ENCODE measurements at regions not wholly inside any gene's neighbourhood (a gene's known extent, or its start where the extent isn't known, plus 50 kb on each side); places are given as distances from the start of the nearest gene placed in this dataset.
"Not testable (repeated sequence)": the region's sequence is repeated elsewhere in the genome, so short reads cannot be mapped to it uniquely, and the experiment has no call there.

DNA sequence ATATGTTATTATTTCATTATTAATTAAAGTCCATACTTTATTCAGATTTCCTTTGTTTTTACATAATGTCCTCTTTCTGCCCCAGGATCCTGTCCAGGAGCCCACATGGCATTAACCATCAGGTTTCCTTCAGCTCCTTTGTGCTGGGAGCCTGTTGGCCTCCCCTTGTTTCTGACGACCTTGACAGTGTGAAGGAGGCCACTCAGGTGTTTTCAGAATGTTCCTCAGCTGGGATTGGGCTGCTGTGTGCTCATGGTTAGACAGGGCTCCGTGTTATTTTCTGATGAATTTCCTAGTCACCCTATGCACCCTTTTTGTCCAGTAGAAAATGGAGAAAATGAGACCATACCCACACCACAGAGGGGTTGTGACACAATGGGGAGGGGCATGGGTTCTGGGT, 281.0 kb upstream of the FOXF1 start:
- DNase-seq (ENCODE audit: low read depth in 2 of 2), result no peak

- no peak for DNase-seq (ENCODE audit: low read depth in 2 of 2)
These were observed 280.3 kb upstream of the FOXF1 start for GRCh38 chr16:86229866-86230656.

DNA sequence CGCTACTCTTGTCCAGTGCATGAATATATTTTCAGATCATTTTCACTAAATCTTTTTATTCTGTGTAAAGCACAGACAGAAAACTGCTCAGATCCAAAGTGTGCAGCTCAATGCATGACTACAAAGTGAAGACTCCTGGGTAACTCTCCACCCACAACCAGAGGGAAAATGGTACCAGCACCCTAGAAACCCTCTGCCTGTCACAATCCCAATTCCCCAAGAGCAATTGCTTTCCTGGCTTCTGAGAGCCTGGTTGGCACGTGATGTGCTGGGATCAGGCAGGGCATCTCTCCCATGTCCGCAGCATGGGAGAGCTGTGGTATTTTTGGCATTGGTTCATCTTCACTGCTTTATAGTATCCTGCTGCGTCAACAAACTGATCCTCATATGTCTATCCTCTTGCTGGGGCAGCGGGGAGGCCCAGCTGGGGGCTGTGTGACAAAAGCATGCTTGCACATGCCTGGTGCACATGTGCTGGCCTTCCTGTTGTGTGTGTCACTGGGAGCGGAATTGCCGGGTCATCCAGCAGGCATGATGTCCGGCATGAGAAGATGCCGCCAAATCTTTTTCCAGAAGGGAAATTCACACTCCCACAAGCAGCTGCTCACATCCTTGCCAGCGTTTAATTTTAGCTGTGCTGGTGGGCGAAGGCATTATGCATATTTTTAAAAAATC, 278.9 kb upstream of the FOXF1 start:
- no peak for DNase-seq (ENCODE audit: low read depth in 2 of 2)

- DNase-seq (ENCODE audit: low read depth in 2 of 2), result no peak
These were observed 278.4 kb upstream of the FOXF1 start for GRCh38 chr16:86231996-86232350.

DNA sequence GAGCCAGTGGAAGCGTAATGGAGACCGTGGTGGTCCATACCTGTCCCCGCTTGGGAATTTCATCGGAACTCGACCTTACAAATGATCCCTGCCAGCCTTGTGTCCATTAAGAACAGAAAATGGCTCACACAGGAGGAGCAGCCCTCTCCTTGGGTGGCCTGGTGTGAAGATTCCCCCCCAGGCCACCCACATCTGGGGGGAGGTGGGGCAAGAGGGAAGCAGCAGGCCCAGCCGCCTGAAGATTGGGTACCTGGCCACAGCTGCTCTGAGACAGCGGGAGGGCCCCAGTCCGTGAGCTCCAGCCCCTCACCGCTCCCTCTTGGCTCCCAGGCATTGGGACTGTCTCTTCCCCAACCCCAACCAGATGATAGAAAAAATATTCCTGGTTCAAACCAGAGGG, 277.8 kb upstream of the FOXF1 start:
- DNase-seq (ENCODE audit: low read depth in 2 of 2), result no peak

DNA sequence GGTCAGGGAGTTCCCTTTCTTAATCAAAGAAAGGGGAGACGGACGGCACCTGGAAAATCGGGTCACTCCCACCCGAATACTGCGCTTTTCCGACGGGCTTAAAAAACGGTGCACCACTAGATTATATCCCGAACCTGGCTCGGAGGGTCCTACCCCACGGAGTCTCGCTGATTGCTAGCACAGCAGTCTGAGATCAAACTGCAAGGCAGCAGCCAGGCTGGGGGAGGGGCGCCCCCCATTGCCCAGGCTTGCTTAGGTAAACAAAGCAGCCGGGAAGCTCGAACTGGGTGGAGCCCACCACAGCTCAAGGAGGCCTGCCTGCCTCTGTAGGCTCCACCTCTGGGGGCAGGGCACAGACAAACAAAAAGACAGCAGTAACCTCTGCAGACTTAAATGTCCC, 276.8 kb upstream of the FOXF1 start:
- DNase-seq (ENCODE audit: low read depth in 2 of 2), result not testable (repeated sequence)

GRCh38 chr16:86239381-86239780, 270.9 kb upstream of the FOXF1 start:
- DNase-seq (ENCODE audit: low read depth in 2 of 2), result no peak

- no peak for DNase-seq (ENCODE audit: low read depth in 2 of 2)
These were observed 269.5 kb upstream of the FOXF1 start for GRCh38 chr16:86240716-86241363.

DNA sequence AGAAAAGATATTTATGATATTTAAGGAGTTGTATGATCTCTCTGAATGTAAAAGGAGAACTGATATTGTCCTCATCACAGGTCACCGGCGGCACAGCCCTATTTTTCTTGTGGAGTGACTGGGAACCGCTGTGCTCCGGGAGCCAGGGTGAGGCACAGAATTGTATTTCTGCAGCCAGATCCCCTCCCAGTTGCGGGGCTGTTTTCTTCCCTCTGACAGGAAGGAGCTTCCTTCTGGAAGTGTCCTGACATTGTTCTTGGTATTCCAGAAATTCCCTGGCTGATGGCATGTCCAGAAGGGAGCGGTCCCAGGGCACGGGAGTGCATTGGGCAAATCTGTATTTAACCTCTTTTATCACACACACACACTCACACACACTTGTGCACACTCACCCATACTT, 268.6 kb upstream of the FOXF1 start:
- DNase-seq (ENCODE audit: low read depth in 2 of 2), result no peak

- DNase-seq (ENCODE audit: low read depth in 2 of 2), result no peak
These were observed 267.8 kb upstream of the FOXF1 start for GRCh38 chr16:86242244-86243122.

DNA sequence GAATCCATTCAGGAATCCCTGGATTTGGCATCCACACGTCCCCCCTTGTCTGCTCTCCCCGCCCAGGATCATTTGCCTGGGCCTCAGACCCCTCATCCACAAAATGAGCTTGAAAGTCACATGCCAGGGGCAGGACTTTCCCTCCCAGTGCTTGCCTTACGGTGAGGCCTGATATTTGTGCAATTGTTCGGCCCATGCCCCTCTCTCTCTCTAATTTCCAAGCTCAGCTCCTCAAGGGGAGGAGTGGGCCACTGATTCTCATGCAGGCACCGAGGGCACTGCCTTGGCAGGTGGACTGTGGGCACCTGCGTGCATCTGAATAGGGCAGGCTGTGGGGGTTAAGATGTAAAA, 267.2 kb upstream of the FOXF1 start:
- no peak for DNase-seq (ENCODE audit: low read depth in 2 of 2)

GRCh38 chr16:86243571-86244154, 266.7 kb upstream of the FOXF1 start:
- DNase-seq (ENCODE audit: low read depth in 2 of 2), result no peak

DNA sequence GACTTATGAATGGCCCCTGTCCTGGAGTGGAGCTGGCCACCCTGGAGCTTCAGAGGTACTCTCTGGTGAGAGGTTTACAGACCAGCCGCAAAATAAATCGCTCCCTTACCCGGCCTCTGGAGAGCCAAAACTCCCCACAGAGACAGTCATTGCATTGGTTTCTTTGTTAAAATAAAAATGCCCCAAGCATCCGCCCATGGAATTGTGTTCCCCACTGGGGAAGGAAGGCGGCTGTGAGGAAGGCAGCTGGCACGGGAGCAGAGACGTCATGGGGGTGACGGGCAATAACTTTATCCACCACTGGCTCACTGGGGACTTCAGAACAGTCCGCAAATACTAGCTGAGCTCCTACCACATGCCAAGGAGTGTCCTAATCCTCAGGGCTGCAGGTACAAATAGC, 266.2 kb upstream of the FOXF1 start:
- no peak for DNase-seq (ENCODE audit: low read depth in 2 of 2)

GRCh38 chr16:86244936-86245335, 265.4 kb upstream of the FOXF1 start:
- DNase-seq (ENCODE audit: low read depth in 2 of 2), result no peak

DNA sequence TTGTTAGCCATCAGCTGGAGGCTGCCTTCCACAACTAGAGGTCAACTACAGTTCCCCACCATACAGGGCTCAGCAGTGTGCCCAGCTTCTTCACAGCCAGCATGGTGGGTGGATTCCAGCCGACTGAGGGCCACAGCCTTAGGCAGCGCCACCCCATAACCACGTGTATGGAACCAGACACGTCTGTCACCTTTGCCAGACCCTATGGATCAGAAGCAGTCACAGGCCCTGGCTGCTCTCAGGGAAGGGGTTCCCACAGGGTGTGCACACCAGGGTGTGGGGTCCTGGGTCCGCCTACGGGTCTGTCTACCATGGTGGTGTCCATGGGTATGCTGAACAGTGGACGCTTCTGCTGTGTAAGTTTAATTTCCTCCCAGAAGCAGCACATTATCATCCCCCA, 265.0 kb upstream of the FOXF1 start:
- no peak for DNase-seq (ENCODE audit: low read depth in 2 of 2)

- DNase-seq (ENCODE audit: low read depth in 2 of 2), result no peak
These were observed 264.4 kb upstream of the FOXF1 start for GRCh38 chr16:86245895-86246294.

GRCh38 chr16:86248310-86248905, 261.9 kb upstream of the FOXF1 start:
- no peak for DNase-seq (ENCODE audit: low read depth in 2 of 2)

GRCh38 chr16:86249631-86250030, 260.7 kb upstream of the FOXF1 start:
- DNase-seq (ENCODE audit: low read depth in 2 of 2), result no peak

- no peak for DNase-seq (ENCODE audit: low read depth in 2 of 2)
These were observed 258.6 kb upstream of the FOXF1 start for GRCh38 chr16:86251682-86252081.

- DNase-seq (ENCODE audit: low read depth in 2 of 2), result peak in 1 of 2 experiments; percentile 3
These were observed 257.7 kb upstream of the FOXF1 start for GRCh38 chr16:86252596-86252995.

DNA sequence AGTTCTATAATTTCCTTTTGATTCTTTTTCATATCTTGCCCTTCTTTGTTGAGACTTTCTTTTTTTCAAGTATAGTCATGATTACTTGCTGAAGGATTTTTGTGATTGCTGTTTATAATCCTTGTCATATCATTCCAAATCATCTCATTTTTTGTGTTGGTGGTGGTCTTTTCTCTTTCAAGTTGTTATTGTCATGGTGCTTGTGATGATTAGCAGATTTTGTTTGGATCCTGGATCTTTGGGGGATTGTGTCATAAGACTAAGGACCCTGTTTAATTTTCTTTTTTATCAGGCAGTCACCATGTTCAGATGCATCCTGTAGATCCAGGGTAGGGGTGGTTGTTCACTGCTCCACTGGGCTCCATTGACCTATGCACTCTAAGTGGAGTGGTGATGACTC, 254.4 kb upstream of the FOXF1 start:
- no peak for DNase-seq (ENCODE audit: low read depth in 2 of 2)

Data from fibroblast of skin of left quadriceps (primary cell).